ENCODE measurements at regions not wholly inside any gene's neighbourhood (a gene's known extent, or its start where the extent isn't known, plus 50 kb on each side); places are given as distances from the start of the nearest gene placed in this dataset.

DNA sequence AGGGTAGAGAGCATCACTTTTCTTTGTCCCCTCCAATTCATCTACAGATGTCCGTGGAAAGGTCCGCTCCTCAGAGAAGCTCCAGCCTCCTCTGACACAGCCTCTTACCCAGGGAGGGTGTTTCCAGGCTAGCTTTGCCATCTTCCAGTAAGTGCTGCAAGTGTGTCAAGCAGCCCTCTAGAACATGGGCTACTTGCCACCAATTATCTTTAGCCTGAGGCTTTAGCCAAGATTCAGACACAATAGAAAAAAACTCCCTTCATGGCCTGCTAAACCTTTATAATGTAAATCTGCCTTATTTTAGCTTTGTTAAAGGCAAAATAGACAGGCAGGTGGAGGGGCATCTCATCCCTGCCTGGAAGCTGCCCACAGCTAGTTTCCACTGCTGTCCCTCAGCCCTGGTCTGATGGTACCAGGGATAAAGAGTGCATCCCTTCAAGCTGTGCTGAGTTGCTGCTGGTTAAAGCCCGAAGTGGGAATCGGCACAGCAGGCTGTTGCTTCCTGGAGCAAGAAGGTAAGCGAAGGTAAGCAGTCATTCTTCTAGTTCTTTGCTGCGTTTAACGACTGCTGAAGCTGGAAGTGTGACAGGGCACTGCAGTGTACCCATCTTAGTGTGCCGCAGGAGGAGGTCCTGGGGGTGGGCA, 190.1 kb upstream of the E2F8 start:
- DNase-seq (ENCODE audit: low spot score): peak; percentile 9
- H3K27me3 ChIP-seq (ENCODE audit: insufficient read depth): no peaks in the 10 kb centered on the region
- Mint-ChIP-seq H3K4me1 (peaks cover 36% of the 10 kb centered on the region), H3K9me3 (no peaks in the 10 kb centered on the region), H3K27me3 (ENCODE audit: insufficient read depth, low read depth, poor library complexity) (peaks cover 2% of the 10 kb centered on the region), H3K27ac (no peak overlapping the region), H3K4me3 (no peak overlapping the region), H3K36me3 (ENCODE audit: low read depth) (no peaks in the 10 kb centered on the region)
- no peaks in the 10 kb centered on the region for H4K20me1 ChIP-seq (replicated peaks; ENCODE audit: insufficient read depth)
- TF ChIP-seq POLR2AphosphoS5 (IDR thresholded peaks at IDR 0.05; ENCODE audit: low read depth) (no peak), EZH2 (IDR thresholded peaks at IDR 0.05; ENCODE audit: low read depth, unreplicated experiment) (no peak), JUNB (IDR thresholded peaks at IDR 0.05; ENCODE audit: unreplicated experiment) (no peak)
- TF ChIP-seq, protein P1, sequence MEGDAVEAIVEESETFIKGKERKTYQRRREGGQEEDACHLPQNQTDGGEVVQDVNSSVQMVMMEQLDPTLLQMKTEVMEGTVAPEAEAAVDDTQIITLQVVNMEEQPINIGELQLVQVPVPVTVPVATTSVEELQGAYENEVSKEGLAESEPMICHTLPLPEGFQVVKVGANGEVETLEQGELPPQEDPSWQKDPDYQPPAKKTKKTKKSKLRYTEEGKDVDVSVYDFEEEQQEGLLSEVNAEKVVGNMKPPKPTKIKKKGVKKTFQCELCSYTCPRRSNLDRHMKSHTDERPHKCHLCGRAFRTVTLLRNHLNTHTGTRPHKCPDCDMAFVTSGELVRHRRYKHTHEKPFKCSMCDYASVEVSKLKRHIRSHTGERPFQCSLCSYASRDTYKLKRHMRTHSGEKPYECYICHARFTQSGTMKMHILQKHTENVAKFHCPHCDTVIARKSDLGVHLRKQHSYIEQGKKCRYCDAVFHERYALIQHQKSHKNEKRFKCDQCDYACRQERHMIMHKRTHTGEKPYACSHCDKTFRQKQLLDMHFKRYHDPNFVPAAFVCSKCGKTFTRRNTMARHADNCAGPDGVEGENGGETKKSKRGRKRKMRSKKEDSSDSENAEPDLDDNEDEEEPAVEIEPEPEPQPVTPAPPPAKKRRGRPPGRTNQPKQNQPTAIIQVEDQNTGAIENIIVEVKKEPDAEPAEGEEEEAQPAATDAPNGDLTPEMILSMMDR (conservative IDR thresholded peaks at IDR 0.05; ENCODE audit: low read depth in 2 of 2): no peak
- no peak overlapping the region for H3K4me3 ChIP-seq
- H3K9me2 ChIP-seq (ENCODE audit: insufficient read depth): no peaks in the 10 kb centered on the region
- no peaks in the 10 kb centered on the region for H3F3A ChIP-seq (replicated peaks; ENCODE audit: low read depth)
- H3K36me3 ChIP-seq (ENCODE audit: insufficient read depth): no peaks in the 10 kb centered on the region
- no peaks in the 10 kb centered on the region for H3K79me2 ChIP-seq (replicated peaks; ENCODE audit: insufficient read depth)
- ATAC-seq: peak; percentile 53
- H3K4me1 ChIP-seq (ENCODE audit: insufficient read depth): peaks cover 26% of the 10 kb centered on the region
- H3K27ac ChIP-seq (ENCODE audit: low read depth): no peak overlapping the region
- H2AFZ ChIP-seq: peak overlapping the region; percentile 72
- no peak overlapping the region for H3K4me2 ChIP-seq

DNA sequence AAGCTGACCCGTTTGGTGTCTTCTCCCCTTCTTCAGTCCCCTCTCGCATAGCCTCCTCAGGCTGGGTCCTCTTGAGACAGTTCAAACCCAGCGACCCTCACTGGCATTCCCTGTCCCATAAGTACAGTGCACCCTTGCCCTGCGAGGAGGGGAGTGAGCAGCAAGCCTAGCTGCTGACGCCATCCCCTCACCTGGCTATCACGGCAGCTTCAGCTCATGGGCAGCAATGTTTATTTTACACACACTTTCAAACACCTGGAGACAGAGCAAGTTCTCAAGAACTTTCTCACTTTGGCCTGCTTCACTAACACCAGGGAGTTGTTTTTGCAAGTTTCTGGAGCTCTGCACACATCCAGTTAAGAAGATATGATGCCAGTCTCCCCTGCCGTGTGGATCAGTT, 189.6 kb upstream of the E2F8 start:
- Histone ChIP-seq H3K4me3 (no peak overlapping the region), H3K79me2 (replicated peaks; ENCODE audit: insufficient read depth) (no peaks in the 10 kb centered on the region), H3K36me3 (ENCODE audit: insufficient read depth) (no peaks in the 10 kb centered on the region), H4K20me1 (replicated peaks; ENCODE audit: insufficient read depth) (no peaks in the 10 kb centered on the region), H3K27ac (ENCODE audit: low read depth) (no peak overlapping the region), H3K4me2 (no peak overlapping the region), H3K9me2 (ENCODE audit: insufficient read depth) (no peaks in the 10 kb centered on the region), H2AFZ (no peak overlapping the region), H3F3A (replicated peaks; ENCODE audit: low read depth) (no peaks in the 10 kb centered on the region), H3K27me3 (ENCODE audit: insufficient read depth) (no peaks in the 10 kb centered on the region), H3K4me1 (ENCODE audit: insufficient read depth) (peaks cover 26% of the 10 kb centered on the region)
- no peak for DNase-seq (ENCODE audit: low spot score)
- H3K27ac Mint-ChIP-seq: no peak overlapping the region
- H3K9me3 Mint-ChIP-seq: no peaks in the 10 kb centered on the region
- peaks cover 36% of the 10 kb centered on the region for H3K4me1 Mint-ChIP-seq
- no peak for ATAC-seq
- peaks cover 2% of the 10 kb centered on the region for H3K27me3 Mint-ChIP-seq (ENCODE audit: insufficient read depth, low read depth, poor library complexity)
- no peaks in the 10 kb centered on the region for H3K36me3 Mint-ChIP-seq (ENCODE audit: low read depth)
- H3K4me3 Mint-ChIP-seq: no peak overlapping the region
- TF ChIP-seq JUNB (IDR thresholded peaks at IDR 0.05; ENCODE audit: unreplicated experiment): no peak
- TF ChIP-seq, protein P2, sequence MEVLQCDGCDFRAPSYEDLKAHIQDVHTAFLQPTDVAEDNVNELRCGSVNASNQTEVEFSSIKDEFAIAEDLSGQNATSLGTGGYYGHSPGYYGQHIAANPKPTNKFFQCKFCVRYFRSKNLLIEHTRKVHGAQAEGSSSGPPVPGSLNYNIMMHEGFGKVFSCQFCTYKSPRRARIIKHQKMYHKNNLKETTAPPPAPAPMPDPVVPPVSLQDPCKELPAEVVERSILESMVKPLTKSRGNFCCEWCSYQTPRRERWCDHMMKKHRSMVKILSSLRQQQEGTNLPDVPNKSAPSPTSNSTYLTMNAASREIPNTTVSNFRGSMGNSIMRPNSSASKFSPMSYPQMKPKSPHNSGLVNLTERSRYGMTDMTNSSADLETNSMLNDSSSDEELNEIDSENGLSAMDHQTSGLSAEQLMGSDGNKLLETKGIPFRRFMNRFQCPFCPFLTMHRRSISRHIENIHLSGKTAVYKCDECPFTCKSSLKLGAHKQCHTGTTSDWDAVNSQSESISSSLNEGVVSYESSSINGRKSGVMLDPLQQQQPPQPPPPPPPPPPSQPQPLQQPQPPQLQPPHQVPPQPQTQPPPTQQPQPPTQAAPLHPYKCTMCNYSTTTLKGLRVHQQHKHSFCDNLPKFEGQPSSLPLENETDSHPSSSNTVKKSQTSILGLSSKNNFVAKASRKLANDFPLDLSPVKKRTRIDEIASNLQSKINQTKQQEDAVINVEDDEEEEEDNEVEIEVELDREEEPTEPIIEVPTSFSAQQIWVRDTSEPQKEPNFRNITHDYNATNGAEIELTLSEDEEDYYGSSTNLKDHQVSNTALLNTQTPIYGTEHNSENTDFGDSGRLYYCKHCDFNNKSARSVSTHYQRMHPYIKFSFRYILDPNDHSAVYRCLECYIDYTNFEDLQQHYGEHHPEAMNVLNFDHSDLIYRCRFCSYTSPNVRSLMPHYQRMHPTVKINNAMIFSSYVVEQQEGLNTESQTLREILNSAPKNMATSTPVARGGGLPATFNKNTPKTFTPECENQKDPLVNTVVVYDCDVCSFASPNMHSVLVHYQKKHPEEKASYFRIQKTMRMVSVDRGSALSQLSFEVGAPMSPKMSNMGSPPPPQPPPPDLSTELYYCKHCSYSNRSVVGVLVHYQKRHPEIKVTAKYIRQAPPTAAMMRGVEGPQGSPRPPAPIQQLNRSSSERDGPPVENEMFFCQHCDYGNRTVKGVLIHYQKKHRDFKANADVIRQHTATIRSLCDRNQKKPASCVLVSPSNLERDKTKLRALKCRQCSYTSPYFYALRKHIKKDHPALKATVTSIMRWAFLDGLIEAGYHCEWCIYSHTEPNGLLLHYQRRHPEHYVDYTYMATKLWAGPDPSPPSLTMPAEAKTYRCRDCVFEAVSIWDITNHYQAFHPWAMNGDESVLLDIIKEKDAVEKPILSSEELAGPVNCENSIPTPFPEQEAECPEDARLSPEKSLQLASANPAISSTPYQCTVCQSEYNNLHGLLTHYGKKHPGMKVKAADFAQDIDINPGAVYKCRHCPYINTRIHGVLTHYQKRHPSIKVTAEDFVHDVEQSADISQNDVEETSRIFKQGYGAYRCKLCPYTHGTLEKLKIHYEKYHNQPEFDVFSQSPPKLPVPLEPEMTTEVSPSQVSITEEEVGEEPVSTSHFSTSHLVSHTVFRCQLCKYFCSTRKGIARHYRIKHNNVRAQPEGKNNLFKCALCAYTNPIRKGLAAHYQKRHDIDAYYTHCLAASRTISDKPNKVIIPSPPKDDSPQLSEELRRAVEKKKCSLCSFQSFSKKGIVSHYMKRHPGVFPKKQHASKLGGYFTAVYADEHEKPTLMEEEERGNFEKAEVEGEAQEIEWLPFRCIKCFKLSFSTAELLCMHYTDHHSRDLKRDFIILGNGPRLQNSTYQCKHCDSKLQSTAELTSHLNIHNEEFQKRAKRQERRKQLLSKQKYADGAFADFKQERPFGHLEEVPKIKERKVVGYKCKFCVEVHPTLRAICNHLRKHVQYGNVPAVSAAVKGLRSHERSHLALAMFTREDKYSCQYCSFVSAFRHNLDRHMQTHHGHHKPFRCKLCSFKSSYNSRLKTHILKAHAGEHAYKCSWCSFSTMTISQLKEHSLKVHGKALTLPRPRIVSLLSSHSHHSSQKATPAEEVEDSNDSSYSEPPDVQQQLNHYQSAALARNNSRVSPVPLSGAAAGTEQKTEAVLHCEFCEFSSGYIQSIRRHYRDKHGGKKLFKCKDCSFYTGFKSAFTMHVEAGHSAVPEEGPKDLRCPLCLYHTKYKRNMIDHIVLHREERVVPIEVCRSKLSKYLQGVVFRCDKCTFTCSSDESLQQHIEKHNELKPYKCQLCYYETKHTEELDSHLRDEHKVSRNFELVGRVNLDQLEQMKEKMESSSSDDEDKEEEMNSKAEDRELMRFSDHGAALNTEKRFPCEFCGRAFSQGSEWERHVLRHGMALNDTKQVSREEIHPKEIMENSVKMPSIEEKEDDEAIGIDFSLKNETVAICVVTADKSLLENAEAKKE (CRISPR knock-in tag; IDR thresholded peaks at IDR 0.05): no peak
- no peak for TF ChIP-seq EZH2 (IDR thresholded peaks at IDR 0.05; ENCODE audit: low read depth, unreplicated experiment)
- no peak for TF ChIP-seq POLR2AphosphoS5 (IDR thresholded peaks at IDR 0.05; ENCODE audit: low read depth)
- no peak for TF ChIP-seq ZNF114 (CRISPR knock-in tag; IDR thresholded peaks at IDR 0.05)
- TF ChIP-seq ZNF331 (CRISPR knock-in tag; IDR thresholded peaks at IDR 0.05; ENCODE audit: low read depth): no peak
- TF ChIP-seq REST (IDR thresholded peaks at IDR 0.05; ENCODE audit: unreplicated experiment): no peak
- no peak for TF ChIP-seq STAT1 (IDR thresholded peaks at IDR 0.05; ENCODE audit: unreplicated experiment)
- TF ChIP-seq EZH2phosphoT487 (IDR thresholded peaks at IDR 0.05; ENCODE audit: unreplicated experiment): no peak
